ENCODE measurements at regions not wholly inside any gene's neighbourhood (a gene's known extent, or its start where the extent isn't known, plus 50 kb on each side); places are given as distances from the start of the nearest gene placed in this dataset.

- Mint-ChIP-seq H3K27me3 (ENCODE audit: low read depth) (no peaks in the 10 kb centered on the region), H3K4me1 (ENCODE audit: low read depth) (no peaks in the 10 kb centered on the region), H3K4me3 (ENCODE audit: low read depth) (no peak overlapping the region), H3K27ac (no peak overlapping the region), H3K9me3 (no peaks in the 10 kb centered on the region), H3K36me3 (ENCODE audit: low read depth) (no peaks in the 10 kb centered on the region)
- no peak for DNase-seq (ENCODE audit: low spot score)
- intact Hi-C loops (cut with micrococcal nuclease) = no loop called here
These were observed 132.6 kb upstream of the ZEB1 start for GRCh38 chr10:31186225-31187000.

GRCh38 chr10:31187182-31187581 is 131.8 kb upstream of the ZEB1 start:
- no peaks in the 10 kb centered on the region for H3K36me3 Mint-ChIP-seq (ENCODE audit: low read depth)
- intact Hi-C loops (cut with micrococcal nuclease) = no loop called here
- no peaks in the 10 kb centered on the region for H3K9me3 Mint-ChIP-seq
- no peaks in the 10 kb centered on the region for H3K4me1 Mint-ChIP-seq (ENCODE audit: low read depth)
- no peaks in the 10 kb centered on the region for H3K27me3 Mint-ChIP-seq (ENCODE audit: low read depth)
- DNase-seq (ENCODE audit: low spot score) = no peak
- H3K27ac Mint-ChIP-seq = no peak overlapping the region
- H3K4me3 Mint-ChIP-seq (ENCODE audit: low read depth) = no peak overlapping the region

- Mint-ChIP-seq H3K4me1 (ENCODE audit: low read depth) (no peaks in the 10 kb centered on the region), H3K27me3 (ENCODE audit: low read depth) (no peaks in the 10 kb centered on the region), H3K27ac (no peak overlapping the region), H3K36me3 (ENCODE audit: low read depth) (no peaks in the 10 kb centered on the region), H3K9me3 (no peaks in the 10 kb centered on the region), H3K4me3 (ENCODE audit: low read depth) (no peak overlapping the region)
- no peak for DNase-seq (ENCODE audit: low spot score)
- intact Hi-C loops (cut with micrococcal nuclease) = no loop called here
These were observed 131.3 kb upstream of the ZEB1 start for GRCh38 chr10:31187607-31188210.

GRCh38 chr10:31188792-31189406 is 130.1 kb upstream of the ZEB1 start:
- H3K27me3 Mint-ChIP-seq (ENCODE audit: low read depth) = no peaks in the 10 kb centered on the region
- H3K4me3 Mint-ChIP-seq (ENCODE audit: low read depth) = no peak overlapping the region
- intact Hi-C loops (cut with micrococcal nuclease) = no loop called here
- H3K4me1 Mint-ChIP-seq (ENCODE audit: low read depth) = no peaks in the 10 kb centered on the region
- no peak overlapping the region for H3K27ac Mint-ChIP-seq
- no peak for DNase-seq (ENCODE audit: low spot score)
- no peaks in the 10 kb centered on the region for H3K36me3 Mint-ChIP-seq (ENCODE audit: low read depth)
- no peaks in the 10 kb centered on the region for H3K9me3 Mint-ChIP-seq

GRCh38 chr10:31190488-31190887 is 128.5 kb upstream of the ZEB1 start:
- no peak for DNase-seq (ENCODE audit: low spot score)
- Mint-ChIP-seq H3K27me3 (ENCODE audit: low read depth) (no peaks in the 10 kb centered on the region), H3K4me1 (ENCODE audit: low read depth) (no peaks in the 10 kb centered on the region), H3K36me3 (ENCODE audit: low read depth) (no peaks in the 10 kb centered on the region), H3K4me3 (ENCODE audit: low read depth) (no peak overlapping the region), H3K9me3 (no peaks in the 10 kb centered on the region), H3K27ac (no peak overlapping the region)
- intact Hi-C loops (cut with micrococcal nuclease) = no loop called here

GRCh38 chr10:31192475-31192874 is 126.5 kb upstream of the ZEB1 start:
- Mint-ChIP-seq H3K4me3 (ENCODE audit: low read depth) (no peak overlapping the region), H3K9me3 (no peaks in the 10 kb centered on the region), H3K4me1 (ENCODE audit: low read depth) (no peaks in the 10 kb centered on the region), H3K27ac (no peak overlapping the region), H3K27me3 (ENCODE audit: low read depth) (no peaks in the 10 kb centered on the region), H3K36me3 (ENCODE audit: low read depth) (no peaks in the 10 kb centered on the region)
- intact Hi-C loops (cut with micrococcal nuclease) = no loop called here
- no peak for DNase-seq (ENCODE audit: low spot score)

- Mint-ChIP-seq H3K9me3 (no peaks in the 10 kb centered on the region), H3K4me1 (ENCODE audit: low read depth) (no peaks in the 10 kb centered on the region), H3K36me3 (ENCODE audit: low read depth) (no peaks in the 10 kb centered on the region), H3K4me3 (ENCODE audit: low read depth) (no peak overlapping the region), H3K27ac (no peak overlapping the region), H3K27me3 (ENCODE audit: low read depth) (no peaks in the 10 kb centered on the region)
- no peak for DNase-seq (ENCODE audit: low spot score)
- intact Hi-C loops (cut with micrococcal nuclease) = no loop called here
These were observed 124.0 kb upstream of the ZEB1 start for GRCh38 chr10:31194986-31195385.

- no peak overlapping the region for H3K4me3 Mint-ChIP-seq (ENCODE audit: low read depth)
- H3K36me3 Mint-ChIP-seq (ENCODE audit: low read depth) = no peaks in the 10 kb centered on the region
- no peaks in the 10 kb centered on the region for H3K9me3 Mint-ChIP-seq
- no peak overlapping the region for H3K27ac Mint-ChIP-seq
- H3K27me3 Mint-ChIP-seq (ENCODE audit: low read depth) = no peaks in the 10 kb centered on the region
- H3K4me1 Mint-ChIP-seq (ENCODE audit: low read depth) = no peaks in the 10 kb centered on the region
- no peak for DNase-seq (ENCODE audit: low spot score)
- intact Hi-C loops (cut with micrococcal nuclease) = no loop called here
These were observed 121.1 kb upstream of the ZEB1 start for GRCh38 chr10:31197886-31198285.

- no peaks in the 10 kb centered on the region for H3K36me3 Mint-ChIP-seq (ENCODE audit: low read depth)
- no peak overlapping the region for H3K27ac Mint-ChIP-seq
- H3K4me1 Mint-ChIP-seq (ENCODE audit: low read depth) = no peaks in the 10 kb centered on the region
- no peaks in the 10 kb centered on the region for H3K9me3 Mint-ChIP-seq
- no peaks in the 10 kb centered on the region for H3K27me3 Mint-ChIP-seq (ENCODE audit: low read depth)
- H3K4me3 Mint-ChIP-seq (ENCODE audit: low read depth) = no peak overlapping the region
- intact Hi-C loops (cut with micrococcal nuclease) = no loop called here
- no peak for DNase-seq (ENCODE audit: low spot score)
These were observed 114.9 kb upstream of the ZEB1 start for GRCh38 chr10:31204090-31204489.

- Mint-ChIP-seq H3K4me3 (ENCODE audit: low read depth) (no peak overlapping the region), H3K9me3 (no peaks in the 10 kb centered on the region)
- intact Hi-C loops (cut with micrococcal nuclease) = no loop called here
These were observed 111.4 kb upstream of the ZEB1 start for GRCh38 chr10:31207636-31208035.

GRCh38 chr10:31209478-31209877 is 109.5 kb upstream of the ZEB1 start:
- Mint-ChIP-seq H3K4me1 (ENCODE audit: low read depth) (no peaks in the 10 kb centered on the region), H3K27ac (no peak overlapping the region), H3K4me3 (ENCODE audit: low read depth) (no peak overlapping the region), H3K27me3 (ENCODE audit: low read depth) (no peaks in the 10 kb centered on the region), H3K36me3 (ENCODE audit: low read depth) (no peaks in the 10 kb centered on the region), H3K9me3 (no peaks in the 10 kb centered on the region)
- DNase-seq (ENCODE audit: low spot score) = no peak
- intact Hi-C loops (cut with micrococcal nuclease) = no loop called here

More at GRCh38 chr10:31207636-31208035, 111.4 kb upstream of the ZEB1 start:
- DNase-seq (ENCODE audit: low spot score) = no peak
- Mint-ChIP-seq H3K27ac (no peak overlapping the region), H3K27me3 (ENCODE audit: low read depth) (no peaks in the 10 kb centered on the region), H3K36me3 (ENCODE audit: low read depth) (no peaks in the 10 kb centered on the region), H3K4me1 (ENCODE audit: low read depth) (no peaks in the 10 kb centered on the region)

GRCh38 chr10:31210190-31210589 is 108.8 kb upstream of the ZEB1 start:
- Mint-ChIP-seq H3K4me1 (ENCODE audit: low read depth) (no peaks in the 10 kb centered on the region), H3K9me3 (no peaks in the 10 kb centered on the region), H3K4me3 (ENCODE audit: low read depth) (no peak overlapping the region), H3K27ac (no peak overlapping the region), H3K27me3 (ENCODE audit: low read depth) (no peaks in the 10 kb centered on the region), H3K36me3 (ENCODE audit: low read depth) (no peaks in the 10 kb centered on the region)
- intact Hi-C loops (cut with micrococcal nuclease) = no loop called here
- DNase-seq (ENCODE audit: low spot score) = no peak

GRCh38 chr10:31213959-31214358 is 105.1 kb upstream of the ZEB1 start:
- H3K4me3 Mint-ChIP-seq (ENCODE audit: low read depth) = no peak overlapping the region

More at GRCh38 chr10:31213959-31214358, 105.1 kb upstream of the ZEB1 start:
- Mint-ChIP-seq H3K36me3 (ENCODE audit: low read depth) (no peaks in the 10 kb centered on the region), H3K27ac (no peak overlapping the region), H3K9me3 (no peaks in the 10 kb centered on the region), H3K27me3 (ENCODE audit: low read depth) (peaks cover 2% of the 10 kb centered on the region), H3K4me1 (ENCODE audit: low read depth) (no peaks in the 10 kb centered on the region)
- intact Hi-C loops (cut with micrococcal nuclease) = no loop called here
- no peak for DNase-seq (ENCODE audit: low spot score)

All from activated T-helper 2 cell treated with anti-CD3 and anti-CD28 coated beads, Interferon-gamma antibody, Interleukin-2, Interleukin-4, amounts not matched to agents 10 μg/mL and 5 μg/mL and 100 μg/mL, durations not matched to agents 14 hours and 24 hours and 36 hours (primary cell).